Hippocampal formation (tissue), 2 donors: ENCODE measurements at regions not wholly inside any gene's neighbourhood (a gene's known extent, or its start where the extent isn't known, plus 50 kb on each side); places are given as distances from the start of the nearest gene placed in this dataset.
"Not testable (repeated sequence)": the region's sequence is repeated elsewhere in the genome, so short reads cannot be mapped to it uniquely, and the experiment has no call there.

ENCODE experiments used
- DNase-seq, 2 donors: peaks; one replicate each; lab custom pipeline; 2025; lab: John Stamatoyannopoulos, UW

DNA sequence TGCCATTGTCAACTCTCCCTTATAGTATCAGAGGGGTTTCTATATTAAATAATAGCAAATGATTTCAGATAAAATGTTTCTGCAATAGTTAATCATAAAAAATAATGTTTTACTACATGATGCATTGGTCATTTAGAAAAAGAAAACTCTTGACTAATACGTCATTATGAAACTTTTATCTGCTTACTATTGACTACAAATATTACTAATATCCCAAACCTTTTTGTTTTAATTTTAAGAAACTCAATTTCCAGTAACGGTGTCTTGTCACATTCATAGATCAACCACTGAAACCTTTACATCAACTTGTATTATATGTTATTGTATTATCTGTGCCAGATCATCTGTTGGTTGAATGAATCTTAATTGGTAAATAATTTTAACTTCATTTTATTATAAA, 482.9 kb upstream of the SLC35B3 start:
- no peak for DNase-seq

DNA sequence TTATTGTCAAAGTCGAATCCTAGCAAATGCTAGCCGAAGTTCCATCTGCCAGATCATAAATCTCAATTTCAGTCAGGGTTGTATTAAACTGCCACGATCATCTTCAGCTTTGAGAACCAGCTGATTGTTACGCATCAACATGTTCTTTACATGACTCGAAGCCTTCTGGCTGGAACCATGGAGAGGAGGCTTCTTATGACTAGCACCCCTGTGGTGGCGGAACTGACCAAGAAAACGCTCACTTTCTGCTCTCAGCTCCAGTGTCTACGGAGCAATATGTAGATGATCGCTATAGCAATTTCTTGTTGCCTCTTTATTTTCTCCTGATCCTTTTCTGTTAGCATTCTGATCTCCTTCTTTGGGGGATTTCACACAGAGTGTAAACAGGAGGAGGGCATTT, 479.4 kb upstream of the SLC35B3 start:
- DNase-seq: no peak

DNA sequence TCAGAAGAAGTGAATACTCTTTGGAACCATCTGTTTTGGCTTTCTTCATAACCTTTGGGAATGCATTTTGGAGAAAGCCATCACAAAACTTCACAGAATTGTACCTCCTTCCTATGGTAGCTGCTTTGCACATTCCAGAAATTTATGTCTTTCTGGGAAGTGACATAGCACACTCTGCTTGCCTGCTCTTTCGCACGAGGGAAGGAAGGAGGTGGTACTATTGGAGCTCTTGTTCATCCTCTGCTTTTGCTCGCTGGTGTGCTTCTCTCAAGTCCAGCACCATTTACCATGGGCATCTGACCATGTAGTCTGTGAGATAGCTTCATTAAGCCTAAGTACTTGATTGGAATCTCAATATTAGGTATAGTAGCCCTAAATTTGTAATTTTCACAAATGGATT, 473.3 kb upstream of the SLC35B3 start:
- no peak for DNase-seq

DNA sequence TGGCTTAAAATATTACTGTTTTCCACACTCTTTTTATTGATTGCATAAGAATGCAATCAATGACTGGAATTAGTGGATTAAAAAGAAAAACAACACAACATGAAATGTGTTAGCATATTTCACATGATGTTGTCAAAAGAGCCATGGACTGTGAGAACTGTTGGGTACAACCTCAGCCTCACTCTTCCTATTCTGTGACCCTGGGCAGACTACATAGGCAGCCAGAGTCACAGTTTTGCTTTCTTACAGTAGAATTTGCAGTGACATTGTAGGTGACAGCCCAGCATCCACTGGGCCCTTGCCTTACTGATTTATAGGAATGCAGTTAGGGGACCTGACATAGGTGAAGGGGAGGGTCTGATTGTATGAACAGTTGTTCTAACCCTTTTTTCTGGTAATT, 471.4 kb upstream of the SLC35B3 start:
- no peak for DNase-seq

DNA sequence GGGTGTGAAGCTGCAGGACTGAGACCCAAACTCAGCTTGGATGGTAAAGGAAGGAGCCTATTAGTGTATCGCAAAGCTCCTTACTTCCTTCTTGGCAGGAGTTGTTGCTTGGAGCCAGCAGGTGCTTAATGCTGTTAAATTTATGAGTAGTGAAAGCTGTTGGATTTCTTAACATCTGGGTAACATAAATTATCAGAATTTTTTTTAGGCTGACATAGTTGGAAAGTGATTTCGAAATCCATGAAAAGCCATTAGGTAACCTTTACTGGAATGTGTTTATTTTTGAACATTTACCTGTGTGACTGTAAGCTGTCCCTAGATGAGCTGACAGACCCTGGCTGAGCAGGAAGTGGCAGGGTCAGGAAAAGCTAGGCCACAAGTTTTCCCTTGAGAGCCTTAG, 470.4 kb upstream of the SLC35B3 start:
- DNase-seq: no peak

DNA sequence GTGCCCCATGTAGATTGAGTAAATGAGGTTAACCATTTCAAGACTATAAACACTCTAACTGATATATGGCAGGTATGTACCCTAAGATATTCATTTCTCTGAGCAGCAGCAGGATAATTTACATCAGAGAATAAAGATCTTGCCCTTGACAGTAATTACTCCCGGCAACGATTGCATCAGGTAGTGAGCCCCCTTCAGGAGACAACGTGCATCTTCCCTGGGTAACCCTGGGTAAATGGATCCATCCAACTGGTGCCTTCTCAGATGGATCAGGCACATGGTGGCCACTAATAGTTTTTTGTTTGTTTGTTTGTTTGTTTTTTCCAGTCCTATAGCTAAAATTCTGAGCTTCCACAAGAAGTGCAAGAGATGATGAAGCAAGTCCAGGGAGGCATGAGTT, 469.4 kb upstream of the SLC35B3 start:
- no peak for DNase-seq

DNA sequence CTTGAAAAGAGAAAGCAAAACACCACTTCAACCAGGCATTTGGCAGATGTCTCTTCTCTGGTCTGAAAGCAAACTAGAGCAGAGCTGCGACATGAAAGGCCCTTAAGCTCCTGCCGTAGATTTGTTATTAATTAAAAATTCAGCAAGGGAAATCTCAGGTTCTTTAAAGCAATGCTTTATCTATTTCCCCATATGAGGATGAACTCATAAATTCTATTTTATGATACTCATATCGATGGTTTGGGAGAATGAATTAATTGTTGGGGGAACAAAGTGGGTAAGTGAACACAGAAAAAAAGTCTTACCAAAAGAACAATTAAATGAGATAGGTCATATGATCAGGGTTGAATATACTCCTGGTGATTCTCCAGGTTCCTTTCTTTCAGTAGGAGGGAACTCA, 464.7 kb upstream of the SLC35B3 start:
- no peak for DNase-seq

DNA sequence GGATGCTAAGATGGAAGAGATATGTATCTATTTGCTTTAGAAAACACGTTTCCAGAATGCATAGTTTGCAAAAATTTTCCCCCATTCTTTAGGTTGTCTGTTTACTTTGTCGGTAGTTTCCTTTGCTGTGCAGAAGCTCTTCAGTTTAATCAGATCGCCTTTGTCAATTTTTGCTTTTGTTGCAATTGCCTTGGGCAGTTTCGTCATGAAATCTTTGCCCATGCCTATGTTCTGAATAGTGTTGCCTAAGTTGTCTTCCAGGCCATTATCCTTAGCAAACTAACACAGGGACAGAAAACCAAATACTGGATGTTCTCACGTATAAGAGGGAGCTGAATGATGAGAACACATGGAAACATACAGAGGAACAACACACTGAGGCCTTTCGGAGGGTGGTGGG, 454.2 kb upstream of the SLC35B3 start:
- no peak for DNase-seq

DNA sequence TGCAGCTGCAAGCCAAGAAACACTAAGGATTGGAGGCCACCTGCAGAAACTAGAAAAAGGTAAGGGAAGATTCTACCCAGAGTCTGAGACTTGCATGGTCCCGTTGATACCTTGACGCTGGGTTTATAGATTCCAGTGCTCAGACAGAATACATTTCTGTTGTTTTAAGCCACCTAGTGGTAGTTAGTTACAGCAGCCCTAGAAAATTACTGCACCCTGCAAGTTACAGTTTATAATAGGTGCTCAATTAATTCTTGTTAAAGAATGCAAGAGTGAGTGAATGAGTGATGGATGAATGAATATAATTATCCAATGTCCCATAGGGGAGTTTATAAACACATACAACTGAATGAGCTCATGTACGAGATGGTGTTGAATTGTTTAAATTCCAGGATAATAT, 453.1 kb upstream of the SLC35B3 start:
- no peak for DNase-seq

DNA sequence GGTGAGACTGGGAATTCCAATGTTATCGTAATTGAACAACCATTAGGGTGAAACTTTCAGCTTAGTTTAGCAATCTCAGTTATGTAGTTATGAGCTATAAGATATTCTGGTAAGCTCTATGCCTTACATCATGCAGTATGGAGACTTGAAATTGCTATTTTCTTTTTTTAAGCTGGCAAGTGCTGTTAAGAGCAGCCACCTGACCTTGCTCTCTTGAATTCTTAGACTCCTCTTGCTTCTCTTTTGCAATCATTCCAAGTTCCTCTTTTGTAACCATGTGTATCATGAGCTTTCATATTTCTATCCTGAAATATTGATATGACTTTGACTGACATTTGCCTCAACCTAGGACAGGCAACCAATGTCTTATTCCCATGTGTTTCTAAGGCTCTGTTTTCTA, 446.3 kb upstream of the SLC35B3 start:
- no peak for DNase-seq

DNA sequence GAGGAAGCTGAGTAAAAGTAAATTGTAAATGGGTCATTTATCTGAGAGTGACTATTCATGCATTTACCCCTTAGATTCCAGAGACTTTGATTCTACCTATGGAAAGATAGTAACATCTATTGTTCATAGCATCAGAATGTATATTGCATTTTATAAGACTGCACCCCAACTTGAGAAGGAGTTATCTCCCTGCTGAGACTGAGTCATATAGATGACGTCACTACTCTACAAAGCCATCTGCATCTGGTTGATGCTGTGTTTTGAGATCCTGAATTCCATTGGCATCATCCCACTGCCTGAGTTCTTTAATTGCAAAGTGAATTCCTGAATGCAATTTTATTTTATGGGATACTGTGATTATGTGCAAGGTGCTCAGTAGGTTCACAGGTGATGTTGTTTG, 444.0 kb upstream of the SLC35B3 start:
- DNase-seq: no peak

DNA sequence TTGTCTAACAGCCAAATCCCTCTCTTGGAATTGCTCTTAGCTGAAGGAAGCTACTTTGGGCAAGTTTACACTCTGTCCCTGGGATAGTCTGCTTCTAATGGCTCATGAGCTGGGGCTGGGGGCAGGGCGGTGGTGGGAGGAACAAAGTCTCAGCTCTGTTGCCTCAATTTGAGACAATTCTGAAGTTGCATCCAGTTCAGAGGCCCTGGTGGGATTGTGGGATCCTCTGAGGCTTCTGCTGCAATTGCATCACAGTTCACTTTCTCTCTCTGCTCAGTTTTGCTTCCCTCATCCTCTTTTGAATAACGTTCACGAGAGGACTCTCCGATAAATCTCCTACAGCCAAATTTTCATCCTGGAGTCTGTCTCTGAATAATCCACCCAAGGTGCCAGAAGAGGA, 440.6 kb upstream of the SLC35B3 start:
- DNase-seq: no peak

DNA sequence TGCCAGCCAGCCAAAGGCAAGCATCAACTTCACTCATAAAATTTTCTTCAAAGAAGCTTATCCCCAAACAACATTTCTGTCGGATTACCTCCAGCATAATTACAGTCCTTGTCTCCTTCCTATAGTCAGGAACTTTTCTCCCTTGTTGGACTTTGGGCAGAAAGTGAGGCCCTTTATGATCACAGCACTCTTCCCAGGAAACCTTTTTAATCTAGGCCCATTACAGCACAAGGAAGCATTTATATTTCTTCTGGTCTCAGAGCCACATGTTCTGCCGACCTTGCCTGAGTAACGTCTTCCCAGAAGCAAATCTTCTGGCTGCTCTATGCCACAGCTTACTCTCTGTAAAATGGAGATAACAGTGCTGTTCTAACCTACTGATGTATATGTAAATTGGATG, 437.2 kb upstream of the SLC35B3 start:
- DNase-seq: no peak

DNA sequence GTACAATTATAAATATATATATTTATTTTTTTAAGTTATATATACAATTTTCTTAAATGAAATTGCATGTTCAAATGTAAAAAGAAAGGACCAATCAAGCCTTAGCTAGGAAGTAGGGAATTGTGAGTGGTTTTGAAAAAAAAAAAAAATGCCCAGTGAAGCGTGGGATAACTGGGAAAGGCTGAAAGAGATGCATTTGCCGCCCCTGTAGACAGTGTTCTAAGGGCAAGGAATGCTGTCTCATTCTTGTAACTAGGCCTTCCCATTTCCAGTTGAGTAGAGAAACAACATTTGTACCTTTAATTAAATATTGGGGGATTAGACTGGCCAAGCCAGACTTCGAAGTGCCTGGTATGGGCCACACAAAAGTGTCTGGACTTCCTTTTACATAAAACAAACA, 430.1 kb upstream of the SLC35B3 start:
- DNase-seq: no peak

DNA sequence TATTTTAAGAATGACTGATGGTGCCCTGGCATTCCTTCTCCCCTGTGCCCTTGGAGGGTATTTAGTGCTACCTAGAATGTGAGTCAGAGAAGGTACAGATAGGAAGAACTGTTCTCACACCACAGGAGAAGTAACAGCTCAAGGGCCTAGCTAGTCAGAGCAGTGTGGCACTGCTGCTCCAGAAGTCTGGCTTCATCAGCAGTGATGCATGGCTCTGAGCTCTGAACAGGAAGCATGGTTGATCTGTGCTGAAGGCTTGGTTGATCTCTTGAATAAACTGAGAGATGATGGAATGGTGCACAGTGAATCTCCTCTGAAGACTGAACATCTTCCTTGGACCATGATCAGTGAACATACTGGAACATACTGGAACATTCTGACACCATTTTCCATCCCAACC, 425.3 kb upstream of the SLC35B3 start:
- no peak for DNase-seq

DNA sequence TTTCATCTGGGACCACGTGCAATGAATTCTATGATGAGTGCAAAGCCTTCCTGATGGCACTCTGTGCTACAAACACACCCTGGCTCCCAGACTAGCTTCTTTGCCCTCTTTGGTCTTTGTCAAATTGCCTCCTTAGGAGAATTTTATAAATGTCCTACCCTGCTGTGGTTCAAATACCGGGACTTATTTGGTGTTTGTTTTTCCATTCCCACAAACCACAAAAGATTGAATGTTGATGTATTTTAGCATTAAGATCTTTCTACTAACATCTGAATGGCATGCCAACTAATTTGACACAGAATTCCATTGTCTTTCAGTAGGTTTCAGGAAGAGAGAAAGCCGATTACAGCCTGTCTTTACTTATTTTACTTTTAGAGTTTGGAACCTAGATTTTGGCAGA, 424.2 kb upstream of the SLC35B3 start:
- no peak for DNase-seq

DNA sequence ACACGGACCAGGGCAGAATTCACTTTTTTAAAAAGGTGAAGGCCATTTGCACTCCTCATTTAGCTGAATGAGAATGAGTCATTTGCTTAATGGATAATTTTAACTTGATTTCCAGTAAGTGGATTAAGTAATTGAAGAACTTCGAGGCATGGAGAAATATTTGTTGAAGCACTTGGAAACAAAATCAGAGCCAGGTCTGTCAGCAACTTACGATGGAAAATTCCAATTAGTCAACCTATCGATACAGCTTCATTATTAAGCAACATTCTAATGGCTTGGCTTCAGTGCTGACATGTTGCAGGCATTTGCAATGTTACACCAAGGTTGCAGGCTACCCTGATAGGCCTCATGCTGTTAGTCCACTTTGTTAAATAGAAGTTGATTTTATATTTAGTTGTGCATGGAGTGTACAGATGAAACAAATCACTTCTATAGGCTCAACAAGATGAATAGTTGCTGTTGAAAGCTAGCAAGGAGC, 423.5 kb upstream of the SLC35B3 start:
- DNase-seq: no peak

DNA sequence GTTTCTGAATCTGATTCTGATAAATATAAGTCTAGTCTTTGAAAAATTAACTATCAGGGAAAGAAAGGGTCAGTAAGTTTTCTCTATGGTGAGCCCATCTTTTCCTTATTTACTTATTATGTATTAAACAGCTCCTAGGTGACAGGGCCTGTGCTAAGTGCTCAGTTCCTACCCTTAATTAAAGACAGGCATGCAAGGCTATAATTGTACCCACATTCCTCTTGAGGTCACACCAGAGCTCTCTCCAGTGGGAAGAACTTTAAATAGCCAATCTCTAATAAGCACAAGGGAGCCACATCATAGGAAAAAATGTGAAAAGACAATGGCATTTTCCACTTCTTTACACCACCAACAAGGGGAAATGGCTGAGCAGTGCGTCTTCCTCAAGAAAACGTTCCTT, 421.8 kb upstream of the SLC35B3 start:
- DNase-seq: no peak

DNA sequence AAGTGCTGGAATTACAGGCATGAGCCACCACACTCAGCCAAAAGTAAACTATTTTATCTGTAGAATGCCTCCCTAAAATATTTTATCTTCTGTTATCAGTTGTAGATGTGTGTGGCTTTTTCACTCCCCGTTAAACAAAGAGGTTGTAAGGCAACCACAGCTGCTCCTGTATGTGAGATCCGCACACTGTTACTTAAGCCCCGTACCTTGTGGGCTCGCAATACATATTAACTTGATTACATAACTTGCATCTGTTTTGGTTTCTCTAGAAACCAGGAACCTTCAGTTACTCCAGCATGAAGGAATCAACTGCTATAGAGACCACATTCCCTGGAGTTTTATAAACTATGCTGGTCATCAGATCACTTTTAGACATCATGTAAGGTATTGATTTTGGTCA, 420.1 kb upstream of the SLC35B3 start:
- DNase-seq: no peak

DNA sequence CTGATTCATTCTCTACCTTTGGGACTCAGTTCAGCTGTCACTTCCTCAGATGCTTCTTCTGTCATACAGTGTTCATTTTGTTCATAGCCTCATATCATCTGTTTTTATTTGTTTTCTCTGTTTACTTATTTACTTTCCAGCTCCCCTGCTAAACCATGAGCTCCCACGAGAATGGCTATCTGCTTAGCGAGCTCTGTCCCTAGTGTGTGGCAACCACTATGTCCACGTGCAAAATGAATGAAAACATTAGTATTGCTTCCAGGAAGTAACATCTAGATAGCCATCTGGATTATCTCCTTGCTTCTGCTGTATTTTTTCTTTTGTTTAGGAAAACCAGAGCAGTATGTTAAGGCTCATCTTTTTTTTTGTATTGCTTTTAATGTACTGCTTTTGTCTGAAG, 417.0 kb upstream of the SLC35B3 start:
- DNase-seq: no peak

DNA sequence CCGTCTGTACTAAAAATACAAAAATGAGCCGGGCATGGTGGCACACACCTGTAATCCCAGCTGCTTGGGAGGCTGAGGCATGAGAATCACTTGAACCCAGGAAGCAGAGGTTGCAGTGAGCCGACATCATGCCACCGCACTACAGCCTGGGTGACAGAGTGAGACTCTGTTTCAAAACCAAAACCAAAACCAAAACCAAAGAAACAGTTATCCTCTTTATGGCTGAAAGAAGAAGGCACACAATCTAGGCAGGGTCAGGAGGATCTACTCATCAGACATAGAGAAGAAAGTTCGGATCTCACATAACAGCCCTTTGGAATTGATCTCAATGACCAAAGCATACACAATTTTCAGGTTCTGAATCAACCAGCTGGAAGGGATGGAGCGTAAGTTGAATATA, 411.3 kb upstream of the SLC35B3 start:
- DNase-seq: not testable (repeated sequence)

DNA sequence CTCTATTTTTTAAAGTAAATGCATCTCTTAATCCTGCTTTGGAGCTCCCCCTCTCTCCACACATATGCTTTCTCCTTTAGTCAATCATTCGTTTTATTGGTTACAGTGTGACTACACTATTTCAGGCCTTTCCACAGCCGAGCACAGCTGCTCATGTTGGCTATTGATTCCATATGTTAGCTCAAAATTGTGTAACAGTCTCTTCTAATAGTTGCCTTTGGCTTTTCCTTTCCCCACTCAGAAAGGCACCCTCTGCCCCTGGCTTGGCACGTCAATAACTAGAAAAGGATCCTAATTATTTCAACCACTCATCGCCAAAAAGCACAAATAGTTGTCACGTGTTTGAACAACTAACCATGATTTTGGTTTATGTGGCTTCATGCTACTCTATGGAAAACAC, 410.3 kb upstream of the SLC35B3 start:
- no peak for DNase-seq

DNA sequence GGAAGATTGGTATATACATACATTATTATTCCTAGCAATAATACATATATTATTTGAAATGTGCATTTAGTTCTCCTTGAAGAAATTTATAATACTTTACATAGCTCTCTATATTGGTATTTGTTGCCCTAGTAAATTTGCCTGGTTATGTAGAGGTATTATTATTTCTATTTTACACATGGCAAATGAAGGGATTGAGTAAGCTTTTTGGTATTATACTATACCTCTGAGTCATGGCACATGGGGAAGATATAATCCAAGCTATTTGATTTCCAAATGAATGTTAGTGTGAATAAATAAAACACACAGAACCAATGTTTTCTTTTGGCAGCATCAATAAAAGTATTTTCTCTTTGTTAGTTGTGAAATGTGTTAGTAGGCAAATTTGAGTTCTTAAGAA, 409.6 kb upstream of the SLC35B3 start:
- DNase-seq: no peak

DNA sequence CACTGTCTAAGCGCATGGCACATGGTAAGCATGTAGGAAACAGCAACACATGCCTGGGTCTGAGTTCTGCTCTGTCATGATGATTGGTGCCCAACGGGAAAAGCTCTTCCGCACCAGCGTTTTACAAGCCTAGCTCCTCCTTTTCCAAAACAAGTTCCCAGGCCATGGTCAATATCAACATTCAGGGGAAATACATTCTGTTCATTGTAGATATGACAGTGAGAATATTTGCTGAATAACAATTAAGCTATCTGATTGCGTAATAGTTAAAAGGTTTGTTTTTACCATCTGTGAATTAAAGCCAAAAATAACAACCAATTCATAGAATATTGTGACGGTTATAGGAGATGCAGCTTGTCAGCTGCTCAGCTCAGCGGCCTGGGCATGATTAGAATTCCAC, 404.3 kb upstream of the SLC35B3 start:
- no peak for DNase-seq

DNA sequence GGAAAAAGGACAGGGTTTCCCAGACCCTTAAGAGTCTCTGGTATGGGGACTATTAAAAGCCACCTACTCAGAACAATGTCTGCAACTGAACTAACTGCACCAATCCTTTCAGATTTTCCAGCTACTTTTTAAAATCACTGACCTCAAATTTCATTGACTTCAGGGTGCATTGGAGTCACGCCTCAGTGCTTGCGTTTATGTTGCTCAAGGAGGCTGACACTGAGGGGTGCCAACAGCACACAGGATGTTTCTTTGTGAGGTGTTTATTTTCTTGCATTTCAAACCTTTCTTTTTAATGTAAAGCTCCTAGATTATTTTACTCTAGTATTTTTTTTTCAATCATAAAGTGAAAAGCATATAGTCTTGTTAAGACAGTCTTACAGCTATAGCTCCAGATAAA, 402.0 kb upstream of the SLC35B3 start:
- DNase-seq: no peak
